AG10803 (cell line): ENCODE measurements at regions not wholly inside any gene's neighbourhood (a gene's known extent, or its start where the extent isn't known, plus 50 kb on each side); places are given as distances from the start of the nearest gene placed in this dataset.

Experiments used
- DNase-seq: peaks from one replicate; pipeline ENCODE4 v3.0.0; 2010; ENCODE audit warnings: low read depth
- H3K4me3 ChIP-seq: 2 replicates; pipeline ENCODE4 v1.5.1; 2011; ENCODE audit warnings: mild to moderate bottlenecking, low read length, control low read depth
- CTCF ChIP-seq: conservative IDR thresholded peaks from 2 replicates; pipeline ENCODE4 v1.5.1; 2011; ENCODE audit warnings: mild to moderate bottlenecking, low read length, control low read depth, inconsistent platforms

GRCh38 chr1:217253351-217253750 lies 377.5 kb downstream of the GPATCH2 start:
- no peak for TF ChIP-seq CTCF
- no peak for DNase-seq
- no peak overlapping the region for H3K4me3 ChIP-seq

GRCh38 chr1:217251121-217251520 lies 379.8 kb downstream of the GPATCH2 start:
- no peak for TF ChIP-seq CTCF

GRCh38 chr1:217249857-217250256 lies 381.0 kb downstream of the GPATCH2 start:
- TF ChIP-seq CTCF = no peak
- H3K4me3 ChIP-seq = no peak overlapping the region
- DNase-seq = no peak

More at GRCh38 chr1:217251121-217251520, 379.8 kb downstream of the GPATCH2 start:
- H3K4me3 ChIP-seq = no peak overlapping the region
- no peak for DNase-seq

GRCh38 chr1:217244971-217245370 lies 385.9 kb downstream of the GPATCH2 start:
- H3K4me3 ChIP-seq = no peak overlapping the region
- no peak for DNase-seq
- no peak for TF ChIP-seq CTCF

- TF ChIP-seq CTCF = no peak
- no peak for DNase-seq
- H3K4me3 ChIP-seq = no peak overlapping the region
Observed at GRCh38 chr1:217240656-217241055, 390.2 kb downstream of the GPATCH2 start.

- H3K4me3 ChIP-seq = no peak overlapping the region
- no peak for DNase-seq
- no peak for TF ChIP-seq CTCF
Observed at GRCh38 chr1:217238945-217239344, 391.9 kb downstream of the GPATCH2 start.

GRCh38 chr1:217230412-217230811 lies 400.5 kb downstream of the GPATCH2 start:
- no peak overlapping the region for H3K4me3 ChIP-seq
- TF ChIP-seq CTCF = no peak
- no peak for DNase-seq
